PC-3 (cell line): ENCODE measurements at regions not wholly inside any gene's neighbourhood (a gene's known extent, or its start where the extent isn't known, plus 50 kb on each side); places are given as distances from the start of the nearest gene placed in this dataset.
"Not testable (repeated sequence)": the region's sequence is repeated elsewhere in the genome, so short reads cannot be mapped to it uniquely, and the experiment has no call there.

Experiments
- CTCF ChIP-seq: fragments of 300-600 bp; sonication (generic); conservative IDR thresholded peaks from 2 replicates; pipeline ENCODE4 v1.5.1; 2017; ENCODE audit warnings: antibody characterized with exemption, low read depth, mild to moderate bottlenecking, low read length
- EZH2 ChIP-seq: fragments of 300-600 bp; sonication (generic); IDR thresholded peaks from one replicate; pipeline ENCODE4 v1.6.1; 2017; ENCODE audit warnings: antibody characterized with exemption, mild to moderate bottlenecking, low read length; ENCODE audit not compliant: unreplicated experiment
- EZH2phosphoT487 ChIP-seq: fragments of 300-600 bp; sonication (generic); IDR thresholded peaks from 2 replicates; pipeline ENCODE4 v1.6.1; 2018; ENCODE audit warnings: mild to moderate bottlenecking, antibody characterized with exemption, low read length, borderline replicate concordance

GRCh38 chr1:119256089-119256488 is 112.5 kb upstream of the HAO2 start:
- TF ChIP-seq CTCF, EZH2phosphoT487, EZH2: not testable (repeated sequence)
